GM21528 (cell line): ENCODE measurements at regions not wholly inside any gene's neighbourhood (a gene's known extent, or its start where the extent isn't known, plus 50 kb on each side); places are given as distances from the start of the nearest gene placed in this dataset.

Experiments
- ATAC-seq: cut with Tn5 transposase; IDR thresholded peaks from one replicate; pipeline ENCODE4 v1.9.1; 2021; ENCODE audit warnings: mild to moderate bottlenecking, moderate library complexity; ENCODE audit not compliant: unreplicated experiment, low FRiP score

- no peak for ATAC-seq
Observed at GRCh38 chr6:3996349-3996748, 82.6 kb downstream of the FAM217A start.

GRCh38 chr6:3997177-3997770 is 81.7 kb downstream of the FAM217A start:
- no peak for ATAC-seq

GRCh38 chr6:3999800-4000661 is 78.9 kb downstream of the FAM217A start:
- ATAC-seq, result no peak

GRCh38 chr6:4004249-4004648 is 74.7 kb downstream of the FAM217A start:
- no peak for ATAC-seq

DNA sequence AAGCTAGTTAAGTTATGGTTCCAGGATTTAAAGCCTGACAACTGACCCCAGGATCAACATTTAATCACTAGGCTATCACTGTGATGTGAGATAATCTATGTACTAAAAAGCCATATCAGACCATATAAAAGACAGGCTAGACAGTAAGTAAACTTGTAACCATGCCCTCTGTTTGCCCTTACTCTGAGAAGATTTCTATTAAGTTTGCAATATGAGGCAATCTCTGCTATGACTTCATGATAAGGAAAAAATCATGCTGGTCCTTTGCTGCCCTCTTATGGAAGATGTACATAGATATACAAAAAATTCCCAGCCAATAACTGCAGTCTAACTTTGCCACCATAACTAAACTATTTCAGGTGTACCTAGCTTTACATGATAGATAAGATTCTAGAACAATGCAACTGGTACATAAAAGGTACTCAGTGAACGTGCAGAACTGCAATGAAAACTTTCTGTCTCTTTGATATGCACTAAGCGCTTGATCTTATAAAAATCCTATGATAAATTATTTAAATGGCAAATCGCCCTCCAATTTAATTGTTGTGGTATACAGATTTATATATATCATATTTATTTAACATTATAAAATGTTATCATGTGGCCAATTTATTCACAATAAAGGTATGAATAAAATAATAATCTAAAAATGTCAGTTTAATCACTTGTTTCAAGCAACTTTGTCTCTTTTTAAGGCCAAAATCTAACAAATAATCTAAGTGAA is 70.5 kb downstream of the FAM217A start:
- ATAC-seq, result no peak

DNA sequence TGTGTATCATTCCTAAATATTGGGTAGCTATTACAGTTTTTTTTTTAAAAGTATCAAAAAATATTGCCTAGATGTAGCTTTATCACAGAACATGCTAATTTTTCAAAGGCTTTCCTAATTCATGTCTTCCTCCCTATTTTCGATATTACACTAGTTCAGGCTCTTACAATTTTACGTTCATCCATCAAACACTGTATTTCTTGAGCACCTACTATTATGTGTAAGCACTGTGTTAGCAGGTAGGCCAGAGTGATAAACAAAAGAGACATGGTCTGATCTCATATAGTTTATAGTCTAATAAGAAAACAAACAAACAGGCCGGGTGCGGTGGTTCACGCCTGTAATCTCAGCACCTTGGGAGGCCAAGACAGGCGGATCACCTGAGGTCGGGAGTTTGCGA is 69.5 kb downstream of the FAM217A start:
- ATAC-seq, result no peak

DNA sequence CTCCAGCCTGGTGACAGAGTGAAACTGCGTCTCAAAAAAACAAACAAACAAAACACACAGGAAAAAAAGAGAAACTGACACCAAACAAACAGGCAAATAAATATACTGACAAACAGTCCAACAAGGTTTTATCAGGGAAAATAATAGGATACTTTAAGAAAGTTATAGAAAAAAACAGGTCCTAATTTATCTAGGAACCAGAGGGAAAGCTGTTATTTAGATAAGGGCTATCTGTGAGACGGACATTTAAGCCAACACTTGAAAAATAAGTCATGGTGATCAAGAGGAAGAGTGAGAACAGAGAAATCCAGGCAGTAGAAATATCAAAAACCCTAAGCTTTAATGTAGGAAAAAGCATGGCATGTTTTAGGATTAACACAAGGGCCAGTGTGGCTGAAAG is 68.9 kb downstream of the FAM217A start:
- ATAC-seq, result no peak

GRCh38 chr6:4010689-4011090 is 68.2 kb downstream of the FAM217A start:
- ATAC-seq, result no peak

DNA sequence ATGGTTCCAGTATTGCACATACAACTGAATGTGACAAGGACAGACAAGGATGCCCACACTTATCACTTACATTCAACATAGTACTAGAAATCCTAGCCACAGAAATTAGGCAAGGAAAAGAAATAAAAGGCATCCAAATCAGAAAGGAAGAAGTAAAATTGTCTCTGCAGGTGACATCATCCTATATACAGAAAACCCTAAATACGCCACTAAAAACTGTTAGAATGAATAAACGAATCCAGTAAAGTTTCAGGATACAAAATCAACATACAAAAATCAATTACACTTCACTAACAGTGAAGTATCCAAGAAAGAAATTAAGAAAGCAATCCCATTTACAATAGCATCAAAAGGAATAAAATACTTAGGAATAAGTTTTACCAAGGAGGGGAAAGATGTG is 66.1 kb downstream of the FAM217A start:
- ATAC-seq, result no peak

DNA sequence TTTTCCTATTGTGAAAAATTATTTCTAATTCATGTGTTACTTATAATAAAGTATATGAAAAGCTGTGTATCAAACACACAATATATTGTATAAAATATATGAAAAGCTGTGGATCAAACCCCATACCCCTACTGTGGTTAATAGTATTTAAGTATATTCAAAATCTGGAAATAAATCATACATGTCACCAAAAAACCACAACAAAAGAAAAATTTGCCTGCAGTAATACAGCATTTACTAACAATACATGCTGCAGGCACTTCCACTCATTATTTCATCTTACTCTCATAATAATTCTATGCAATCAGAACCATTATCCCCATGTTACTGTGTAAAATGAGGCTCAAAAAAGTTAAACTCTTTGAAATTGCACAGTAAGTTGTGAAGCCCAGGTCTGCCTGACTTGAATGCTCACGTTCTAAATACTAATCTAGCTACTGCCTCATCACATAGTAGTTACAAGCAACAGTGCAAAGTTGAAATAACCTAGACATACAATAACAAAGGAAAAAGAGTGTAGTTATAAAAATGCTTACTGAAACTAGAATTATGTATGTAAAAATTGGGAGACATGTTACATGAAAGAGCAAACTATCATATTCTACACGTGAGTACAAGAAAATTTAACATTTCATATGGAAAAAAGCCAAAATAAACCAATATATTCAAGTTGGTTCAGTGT is 61.7 kb downstream of the FAM217A start:
- no peak for ATAC-seq

DNA sequence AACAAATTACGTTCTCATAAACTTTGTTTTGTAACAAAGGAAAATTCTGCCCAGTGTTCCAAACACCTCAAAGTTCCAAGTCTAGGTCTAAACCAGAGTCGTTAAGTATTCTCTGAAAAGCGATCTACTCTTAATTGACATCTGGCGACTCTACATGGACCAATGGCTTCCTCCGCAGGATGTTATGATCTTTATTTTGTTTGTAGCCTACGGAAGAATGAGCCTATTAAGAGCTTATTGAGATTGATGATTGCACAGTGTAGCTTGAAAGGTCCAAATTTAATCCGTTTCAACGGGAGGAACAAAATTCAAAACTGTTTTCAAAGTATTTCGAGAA is 61.1 kb downstream of the FAM217A start:
- ATAC-seq, result no peak

DNA sequence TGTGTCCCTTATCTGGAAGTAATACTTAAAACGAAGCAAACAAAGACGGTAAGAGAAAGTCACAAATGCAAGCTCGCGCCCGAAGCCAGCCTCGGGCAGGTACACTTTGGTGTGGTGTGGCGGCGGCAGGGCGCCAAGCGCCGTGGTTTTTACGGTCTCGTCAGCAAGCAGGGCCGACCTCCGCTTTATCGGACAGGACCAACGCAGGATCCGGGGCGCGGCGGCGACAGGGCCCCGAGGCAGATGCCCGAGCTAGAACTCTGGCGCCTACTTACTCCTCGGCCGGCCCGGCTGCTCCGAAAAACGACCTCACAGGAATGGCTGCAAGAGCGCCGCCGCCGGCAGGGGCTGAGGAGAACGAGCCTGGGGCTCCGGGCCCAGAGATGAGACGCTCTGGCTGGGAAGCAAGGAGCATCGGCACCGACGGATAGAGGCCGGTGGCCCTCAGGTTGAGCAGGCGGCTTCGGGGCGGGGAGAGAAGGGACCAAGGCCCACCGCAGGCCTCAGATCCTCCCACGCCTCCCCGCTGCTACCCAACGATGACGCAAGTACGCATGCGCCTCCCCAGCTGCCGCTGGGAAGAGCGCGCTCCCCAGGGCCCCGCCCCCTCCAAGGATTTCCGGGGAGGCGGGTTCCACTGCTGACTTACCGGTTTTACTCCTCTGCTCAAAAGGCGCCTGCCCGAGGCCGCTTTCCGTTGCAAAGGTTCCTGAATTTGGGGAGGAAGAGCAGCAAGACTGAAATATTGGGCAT is 60.6 kb downstream of the FAM217A start:
- peak; percentile 70 for ATAC-seq
